GM12878 (cell line): ENCODE measurements at regions not wholly inside any gene's neighbourhood (a gene's known extent, or its start where the extent isn't known, plus 50 kb on each side); places are given as distances from the start of the nearest gene placed in this dataset.

ENCODE experiments used
- CBX5 ChIP-seq: sonication (generic); IDR thresholded peaks from 2 replicates; pipeline ENCODE4 v1.6.1; 2016; ENCODE audit warnings: low read depth, moderate library complexity, mild to moderate bottlenecking, inconsistent platforms
- CHD1 ChIP-seq: IDR thresholded peaks from 2 replicates; pipeline ENCODE4 v1.6.1; 2012; ENCODE audit warnings: low read depth, low read length, improper control_type of control experiment
- EED ChIP-seq: sonication (generic); IDR thresholded peaks from 2 replicates; pipeline ENCODE4 v1.6.1; 2016; ENCODE audit warnings: antibody characterized with exemption, low read depth
- EGR1 ChIP-seq, 2 experiments: IDR thresholded peaks; 1 replicate in 1 of 2; 2 replicates in 1 of 2; pipeline ENCODE4 v1.6.1; 2011 to 2012; ENCODE audit warnings: low read depth in 2 of 2, low read length in 2 of 2, borderline replicate concordance in 1 of 2, mild to moderate bottlenecking in 1 of 2, moderate library complexity in 1 of 2
- ESRRA ChIP-seq: IDR thresholded peaks from 2 replicates; pipeline ENCODE4 v1.6.1; 2012; ENCODE audit warnings: mild to moderate bottlenecking, low read length, improper control_type of control experiment
- FOS ChIP-seq: IDR thresholded peaks from 3 replicates; pipeline ENCODE4 v1.6.1; 2011; ENCODE audit warnings: borderline replicate concordance; ENCODE audit not compliant: insufficient read length; ENCODE audit errors: extremely low read depth
- IKZF1 ChIP-seq: fragments of 450-650 bp; conservative IDR thresholded peaks from 2 replicates; pipeline ENCODE4 v1.6.1; 2017; ENCODE audit warnings: antibody characterized with exemption, mild to moderate bottlenecking
- KAT2A ChIP-seq: conservative IDR thresholded peaks from 2 replicates; pipeline ENCODE4 v1.6.1; 2011; ENCODE audit warnings: low read depth, low read length; ENCODE audit not compliant: control insufficient read depth
- LARP7 ChIP-seq: fragments of 450-650 bp; IDR thresholded peaks from 2 replicates; pipeline ENCODE4 v1.6.1; 2017; ENCODE audit warnings: mild to moderate bottlenecking
- MXI1 ChIP-seq: fragments of 150-350 bp; IDR thresholded peaks from 2 replicates; pipeline ENCODE4 v1.6.1; 2011; ENCODE audit warnings: low read depth, mild to moderate bottlenecking, inconsistent platforms, low read length, improper control_type of control experiment
- SUZ12 ChIP-seq: fragments of 200-600 bp; sonication (generic); IDR thresholded peaks from one replicate; pipeline ENCODE4 v1.6.1; 2018; ENCODE audit warnings: antibody characterized with exemption, mild to moderate bottlenecking; ENCODE audit not compliant: unreplicated experiment
- ZNF24 ChIP-seq: fragments of 450-650 bp; IDR thresholded peaks from 2 replicates; pipeline ENCODE4 v1.6.1; 2017; ENCODE audit warnings: antibody characterized with exemption, mild to moderate bottlenecking
- ZNF274 ChIP-seq: IDR thresholded peaks from one replicate; pipeline ENCODE4 v1.8.0; 2011; ENCODE audit not compliant: insufficient read length, insufficient read depth
- ZNF592 ChIP-seq: fragments of 450-650 bp; IDR thresholded peaks from 2 replicates; pipeline ENCODE4 v1.6.1; 2017; ENCODE audit warnings: mild to moderate bottlenecking, moderate library complexity
- ZNF687 ChIP-seq: fragments of 450-650 bp; IDR thresholded peaks from 2 replicates; pipeline ENCODE4 v1.6.1; 2017; ENCODE audit warnings: mild to moderate bottlenecking, moderate library complexity
- TF ChIP-seq, protein P1 (sequence below): IDR thresholded peaks from 2 replicates; pipeline ENCODE4 v1.6.1; 2012; ENCODE audit warnings: low read depth, low read length, improper control_type of control experiment
- TF ChIP-seq, protein P2 (sequence below): IDR thresholded peaks from 2 replicates; pipeline ENCODE4 v1.6.1; 2012; ENCODE audit warnings: mild to moderate bottlenecking, low read depth, low read length

DNA sequence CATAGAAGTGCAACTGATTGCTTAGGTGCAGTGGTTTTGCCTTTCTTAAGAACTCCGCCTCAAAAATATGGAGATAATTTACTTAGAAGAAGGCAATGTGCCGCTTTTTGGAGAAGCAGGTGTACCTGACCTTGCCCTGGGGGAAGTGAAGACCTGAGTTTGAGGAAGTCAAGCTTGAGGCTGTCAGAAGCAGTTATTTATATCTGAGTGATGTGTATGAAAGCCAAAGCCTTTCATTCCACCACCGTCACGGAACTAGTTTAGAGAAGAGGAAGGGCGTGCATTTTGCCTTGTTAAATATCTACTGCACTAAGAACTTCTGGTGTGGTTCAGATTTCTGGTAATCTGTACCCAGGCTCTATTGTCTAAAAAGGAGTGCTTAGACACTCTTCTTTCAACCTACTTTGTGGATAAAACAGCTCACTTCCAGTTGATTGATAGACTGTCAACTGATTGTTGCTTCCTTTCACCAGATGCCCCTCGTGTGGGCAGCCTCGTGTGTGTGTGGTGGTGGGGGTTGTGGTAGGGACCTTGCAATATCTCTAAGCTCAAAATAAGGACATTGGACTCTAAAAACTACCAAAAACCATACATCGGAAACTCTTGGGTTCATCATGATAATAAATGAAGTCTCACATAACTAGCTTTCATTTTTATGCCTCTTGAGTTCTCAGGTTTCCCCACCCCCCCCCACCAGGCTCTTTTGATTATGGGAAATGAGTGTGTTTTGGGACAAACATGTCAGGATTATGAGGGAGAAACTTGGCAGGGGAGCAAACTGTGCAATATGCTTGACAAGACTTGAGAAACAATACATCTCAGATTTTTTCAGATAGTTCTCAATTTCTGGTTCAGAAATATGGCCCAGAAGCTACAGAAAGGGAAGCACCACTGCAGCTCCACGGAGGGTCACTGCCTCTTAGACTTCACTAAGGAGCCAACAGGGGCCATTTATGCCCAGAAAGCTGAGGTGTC, 78.6 kb downstream of the ARF6 start (continued):
- TF ChIP-seq ZNF687: peak; percentile 75
- TF ChIP-seq, protein P1, sequence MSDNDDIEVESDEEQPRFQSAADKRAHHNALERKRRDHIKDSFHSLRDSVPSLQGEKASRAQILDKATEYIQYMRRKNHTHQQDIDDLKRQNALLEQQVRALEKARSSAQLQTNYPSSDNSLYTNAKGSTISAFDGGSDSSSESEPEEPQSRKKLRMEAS: 0 out of 2 replicates have a peak, but pooled peaks have one; percentile 41
- no peak for TF ChIP-seq ZNF24
- no peak for TF ChIP-seq FOS
- TF ChIP-seq EGR1 (IDR thresholded peaks at IDR 0.05; ENCODE audit: borderline replicate concordance in 1 of 2, low read depth in 2 of 2, low read length in 2 of 2): no peak
- peak; percentile 73 for TF ChIP-seq IKZF1
- TF ChIP-seq MXI1: peak; percentile 59; the same call in 1 of the 2 replicates
- TF ChIP-seq LARP7: no peak
- 0 out of 2 replicates have a peak, but pooled peaks have one; percentile 19 for TF ChIP-seq ESRRA
- 0 out of 2 replicates have a peak, but pooled peaks have one; percentile 51 for TF ChIP-seq EED
- TF ChIP-seq ZNF592: no peak
- TF ChIP-seq KAT2A: no peak
- no peak for TF ChIP-seq SUZ12
- TF ChIP-seq, protein P2, sequence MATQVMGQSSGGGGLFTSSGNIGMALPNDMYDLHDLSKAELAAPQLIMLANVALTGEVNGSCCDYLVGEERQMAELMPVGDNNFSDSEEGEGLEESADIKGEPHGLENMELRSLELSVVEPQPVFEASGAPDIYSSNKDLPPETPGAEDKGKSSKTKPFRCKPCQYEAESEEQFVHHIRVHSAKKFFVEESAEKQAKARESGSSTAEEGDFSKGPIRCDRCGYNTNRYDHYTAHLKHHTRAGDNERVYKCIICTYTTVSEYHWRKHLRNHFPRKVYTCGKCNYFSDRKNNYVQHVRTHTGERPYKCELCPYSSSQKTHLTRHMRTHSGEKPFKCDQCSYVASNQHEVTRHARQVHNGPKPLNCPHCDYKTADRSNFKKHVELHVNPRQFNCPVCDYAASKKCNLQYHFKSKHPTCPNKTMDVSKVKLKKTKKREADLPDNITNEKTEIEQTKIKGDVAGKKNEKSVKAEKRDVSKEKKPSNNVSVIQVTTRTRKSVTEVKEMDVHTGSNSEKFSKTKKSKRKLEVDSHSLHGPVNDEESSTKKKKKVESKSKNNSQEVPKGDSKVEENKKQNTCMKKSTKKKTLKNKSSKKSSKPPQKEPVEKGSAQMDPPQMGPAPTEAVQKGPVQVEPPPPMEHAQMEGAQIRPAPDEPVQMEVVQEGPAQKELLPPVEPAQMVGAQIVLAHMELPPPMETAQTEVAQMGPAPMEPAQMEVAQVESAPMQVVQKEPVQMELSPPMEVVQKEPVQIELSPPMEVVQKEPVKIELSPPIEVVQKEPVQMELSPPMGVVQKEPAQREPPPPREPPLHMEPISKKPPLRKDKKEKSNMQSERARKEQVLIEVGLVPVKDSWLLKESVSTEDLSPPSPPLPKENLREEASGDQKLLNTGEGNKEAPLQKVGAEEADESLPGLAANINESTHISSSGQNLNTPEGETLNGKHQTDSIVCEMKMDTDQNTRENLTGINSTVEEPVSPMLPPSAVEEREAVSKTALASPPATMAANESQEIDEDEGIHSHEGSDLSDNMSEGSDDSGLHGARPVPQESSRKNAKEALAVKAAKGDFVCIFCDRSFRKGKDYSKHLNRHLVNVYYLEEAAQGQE: no peak
- no peak for TF ChIP-seq ZNF274
- TF ChIP-seq CHD1: peak; percentile 88; the same call in 1 of the 2 replicates
- TF ChIP-seq CBX5: no peak
